Neuronal stem cell (in vitro differentiated cells): ENCODE measurements at regions not wholly inside any gene's neighbourhood (a gene's known extent, or its start where the extent isn't known, plus 50 kb on each side); places are given as distances from the start of the nearest gene placed in this dataset.

Source experiments
- DNase-seq: peaks from one replicate; pipeline ENCODE4 v3.0.0-alpha.2; 2013; ENCODE audit warnings: low spot score
- H2AFZ ChIP-seq: one replicate; pipeline ENCODE4 v1.6.1; 2013; ENCODE audit warnings: mild to moderate bottlenecking, low read length, inconsistent platforms
- H2AK5ac ChIP-seq: 2 replicates; pipeline ENCODE4 v1.6.1; 2013; ENCODE audit warnings: low read depth, mild to moderate bottlenecking, inconsistent platforms, low read length, moderate library complexity, mixed read lengths
- H2BK120ac ChIP-seq: 2 replicates; pipeline ENCODE4 v1.6.1; 2013; ENCODE audit warnings: low read depth, mild to moderate bottlenecking, inconsistent platforms, low read length, moderate library complexity, mixed read lengths
- H2BK12ac ChIP-seq: one replicate; pipeline ENCODE4 v1.6.1; 2013; ENCODE audit warnings: low read length, inconsistent platforms
- H2BK15ac ChIP-seq: 2 replicates; pipeline ENCODE4 v1.6.1; 2013; ENCODE audit warnings: mild to moderate bottlenecking, low read length, inconsistent platforms, mixed read lengths
- H2BK5ac ChIP-seq: one replicate; pipeline ENCODE4 v1.6.1; 2013; ENCODE audit warnings: inconsistent platforms, mild to moderate bottlenecking, low read length, moderate library complexity
- H3K14ac ChIP-seq: one replicate; pipeline ENCODE4 v1.6.1; 2013; ENCODE audit warnings: low read length, inconsistent platforms
- H3K18ac ChIP-seq: 2 replicates; pipeline ENCODE4 v1.6.1; 2013; ENCODE audit warnings: low read length, inconsistent platforms
- H3K23ac ChIP-seq: 2 replicates; pipeline ENCODE4 v1.6.1; 2013; ENCODE audit warnings: low read depth, mild to moderate bottlenecking, mixed read lengths, low read length, inconsistent platforms; ENCODE audit not compliant: poor library complexity
- H3K27ac ChIP-seq: replicated peaks from 3 replicates; pipeline ENCODE4 v1.5.1; 2013; ENCODE audit warnings: low read length, inconsistent platforms
- H3K27me3 ChIP-seq, 3 experiments: 2 replicates each; pipeline ENCODE4 v1.6.1; 2013; ENCODE audit warnings: low read length in 3 of 3, mild to moderate bottlenecking in 2 of 3, inconsistent platforms in 1 of 3, low read depth in 1 of 3, mixed read lengths in 1 of 3, moderate library complexity in 1 of 3; ENCODE audit not compliant: control insufficient read depth in 3 of 3, insufficient read depth in 3 of 3
- H3K36me3 ChIP-seq, 2 donors: replicated peaks in 1 of 2; 2 replicates each; pipeline ENCODE4 v1.6.1; 2013; ENCODE audit warnings: low read length in 2 of 2; ENCODE audit not compliant: control insufficient read depth in 2 of 2, insufficient read depth in 2 of 2
- H3K4ac ChIP-seq: 2 replicates; pipeline ENCODE4 v1.6.1; 2013; ENCODE audit warnings: inconsistent platforms, mild to moderate bottlenecking, low read length, moderate library complexity
- H3K4me1 ChIP-seq, 2 donors: 1 replicate in 1 of 2; 2 replicates in 1 of 2; pipeline ENCODE4 v1.6.1; 2013; ENCODE audit warnings: low read length in 2 of 2, low read depth in 1 of 2; ENCODE audit not compliant: control insufficient read depth in 2 of 2, insufficient read depth in 1 of 2
- H3K4me2 ChIP-seq: one replicate; pipeline ENCODE4 v1.6.1; 2013; ENCODE audit warnings: mild to moderate bottlenecking, low read length, inconsistent platforms; ENCODE audit not compliant: insufficient read depth, poor library complexity, severe bottlenecking
- H3K4me3 ChIP-seq, 2 donors: 2 replicates each; pipeline ENCODE4 v1.5.1; 2013; ENCODE audit warnings: low read length in 2 of 2, mild to moderate bottlenecking in 2 of 2, inconsistent platforms in 1 of 2, moderate library complexity in 1 of 2
- H3K79me1 ChIP-seq: one replicate; pipeline ENCODE4 v1.6.1; 2013; ENCODE audit warnings: low read depth, mild to moderate bottlenecking, inconsistent platforms, low read length, moderate library complexity
- H3K9ac ChIP-seq: one replicate; pipeline ENCODE4 v1.6.1; 2013; ENCODE audit warnings: mild to moderate bottlenecking, low read depth, low read length, inconsistent platforms; ENCODE audit not compliant: poor library complexity
- H3K9me3 ChIP-seq, 2 donors: replicated peaks in 1 of 2; 2 replicates each; pipeline versions ENCODE3 to v1.6.1; 2013; ENCODE audit warnings: low read length in 2 of 2, mild to moderate bottlenecking in 2 of 2, inconsistent platforms in 1 of 2, low read depth in 1 of 2, mixed read lengths in 1 of 2, moderate library complexity in 1 of 2; ENCODE audit not compliant: control insufficient read depth in 2 of 2, insufficient read depth in 1 of 2
- H4K8ac ChIP-seq: one replicate; pipeline ENCODE4 v1.6.1; 2013; ENCODE audit warnings: low read depth, mild to moderate bottlenecking, inconsistent platforms, low read length, moderate library complexity
- H4K91ac ChIP-seq: one replicate; pipeline ENCODE4 v1.6.1; 2013; ENCODE audit warnings: low read length, low read depth, mild to moderate bottlenecking, inconsistent platforms; ENCODE audit not compliant: poor library complexity
- WGBS, 2 donors: extraction: QIAGEN DNeasy Blood & Tissue Kit; methylation state at CpG; one replicate each; pipeline ENCODE4 v1.1.7; 2013; ENCODE audit warnings: missing lambda C conversion rate in 2 of 2, mixed read lengths in 1 of 2; ENCODE audit not compliant: insufficient read length in 2 of 2, insufficient replicate concordance in 1 of 2; ENCODE audit errors: extremely low coverage in 2 of 2; 5-methylcytosine and 5-hydroxymethylcytosine counted together

GRCh38 chrX:49760290-49760890 lies 64.6 kb upstream of the PAGE1 start:
- Histone ChIP-seq H3K9ac (no peak overlapping the region), H3K4me1 (no peaks in the 10 kb centered on the region), H3K27me3 (peaks cover 0 to 12% (median 0%) of the 10 kb centered on the region in 3 experiments), H2AFZ (no peak overlapping the region), H3K14ac (no peak overlapping the region), H3K36me3 (no peaks in the 10 kb centered on the region), H3K18ac (no peak overlapping the region), H3K23ac (no peak overlapping the region), H4K8ac (no peak overlapping the region), H4K91ac (no peak overlapping the region), H3K27ac (no peak overlapping the region), H2BK12ac (no peak overlapping the region), H2BK15ac (no peak overlapping the region), H3K4ac (no peak overlapping the region), H2BK120ac (no peak overlapping the region), H3K4me2 (no peak overlapping the region), H3K4me3 (no peak overlapping the region), H3K9me3 (no peaks in the 10 kb centered on the region), H2BK5ac (no peak overlapping the region), H2AK5ac (no peak overlapping the region), H3K79me1 (no peaks in the 10 kb centered on the region)
- DNase-seq: no peak
- WGBS, 2 donors: no CpG with 5 or more reads among the region's 6 CpGs

- no CpG with 5 or more reads among the region's 2 CpGs for WGBS, 2 donors
- Histone ChIP-seq H2AFZ (no peak overlapping the region), H3K4me2 (no peak overlapping the region), H3K4ac (no peak overlapping the region), H4K91ac (no peak overlapping the region), H2BK120ac (no peak overlapping the region), H4K8ac (no peak overlapping the region), H3K18ac (no peak overlapping the region), H3K14ac (no peak overlapping the region), H3K36me3 (no peaks in the 10 kb centered on the region), H3K4me1 (no peaks in the 10 kb centered on the region), H3K9ac (no peak overlapping the region), H2BK12ac (no peak overlapping the region), H3K4me3 (no peak overlapping the region), H2AK5ac (no peak overlapping the region), H3K9me3 (no peaks in the 10 kb centered on the region), H2BK5ac (no peak overlapping the region), H3K23ac (no peak overlapping the region), H3K27me3 (peaks cover 0 to 11% (median 0%) of the 10 kb centered on the region in 3 experiments), H3K27ac (no peak overlapping the region), H3K79me1 (no peaks in the 10 kb centered on the region), H2BK15ac (no peak overlapping the region)
- no peak for DNase-seq
Measured at GRCh38 chrX:49756692-49757091, 60.9 kb upstream of the PAGE1 start.

GRCh38 chrX:49754233-49754857 lies 58.6 kb upstream of the PAGE1 start:
- Histone ChIP-seq H3K27ac (no peak overlapping the region), H3K4me1 (no peaks in the 10 kb centered on the region), H2AFZ (no peak overlapping the region), H3K18ac (no peak overlapping the region), H3K4me3 (no peak overlapping the region), H3K4me2 (no peak overlapping the region), H3K9ac (no peak overlapping the region), H4K91ac (no peak overlapping the region), H2BK15ac (no peak overlapping the region), H2BK120ac (no peak overlapping the region), H2BK12ac (no peak overlapping the region), H4K8ac (no peak overlapping the region), H3K9me3 (no peaks in the 10 kb centered on the region), H3K23ac (no peak overlapping the region), H2BK5ac (no peak overlapping the region), H3K79me1 (no peaks in the 10 kb centered on the region), H3K27me3 (peaks cover 0 to 11% (median 0%) of the 10 kb centered on the region in 3 experiments), H3K36me3 (no peaks in the 10 kb centered on the region), H3K4ac (no peak overlapping the region), H3K14ac (no peak overlapping the region), H2AK5ac (no peak overlapping the region)
- DNase-seq: peak; percentile 17
- no CpG with 5 or more reads among the region's 6 CpGs for WGBS, 2 donors

GRCh38 chrX:49753691-49754090 lies 57.9 kb upstream of the PAGE1 start:
- Histone ChIP-seq H3K4me1 (no peaks in the 10 kb centered on the region), H3K9ac (no peak overlapping the region), H3K27me3 (peaks cover 0 to 11% (median 0%) of the 10 kb centered on the region in 3 experiments), H4K8ac (no peak overlapping the region), H3K27ac (no peak overlapping the region), H3K79me1 (no peaks in the 10 kb centered on the region), H2BK5ac (no peak overlapping the region), H3K23ac (no peak overlapping the region), H2BK15ac (no peak overlapping the region), H2AFZ (no peak overlapping the region), H2AK5ac (no peak overlapping the region), H3K4me2 (no peak overlapping the region), H3K9me3 (no peaks in the 10 kb centered on the region), H3K4ac (no peak overlapping the region), H3K18ac (no peak overlapping the region), H3K4me3 (no peak overlapping the region), H3K36me3 (no peaks in the 10 kb centered on the region), H2BK12ac (no peak overlapping the region), H2BK120ac (no peak overlapping the region), H4K91ac (no peak overlapping the region), H3K14ac (no peak overlapping the region)
- no CpG with 5 or more reads among the region's 5 CpGs for WGBS, 2 donors
- DNase-seq: no peak
